Testis (tissue), 2 donors: ENCODE measurements at regions not wholly inside any gene's neighbourhood (a gene's known extent, or its start where the extent isn't known, plus 50 kb on each side); places are given as distances from the start of the nearest gene placed in this dataset.

Experiments used
- POLR2A ChIP-seq: fragments of 450-650 bp; IDR thresholded peaks from one replicate; pipeline ENCODE4 v1.6.1; 2017; ENCODE audit warnings: antibody characterized with exemption, mild to moderate bottlenecking, moderate library complexity
- TF ChIP-seq, protein P1 (sequence below), 3 experiments: fragments of 450-650 bp in 2 of 3; fragments of 200-600 bp in 1 of 3; sonication (generic) in 1 of 3; IDR thresholded peaks; one replicate each; pipeline ENCODE4 v1.5.1; 2016 to 2019; ENCODE audit warnings: antibody characterized with exemption in 3 of 3, mild to moderate bottlenecking in 2 of 3, moderate library complexity in 1 of 3

DNA sequence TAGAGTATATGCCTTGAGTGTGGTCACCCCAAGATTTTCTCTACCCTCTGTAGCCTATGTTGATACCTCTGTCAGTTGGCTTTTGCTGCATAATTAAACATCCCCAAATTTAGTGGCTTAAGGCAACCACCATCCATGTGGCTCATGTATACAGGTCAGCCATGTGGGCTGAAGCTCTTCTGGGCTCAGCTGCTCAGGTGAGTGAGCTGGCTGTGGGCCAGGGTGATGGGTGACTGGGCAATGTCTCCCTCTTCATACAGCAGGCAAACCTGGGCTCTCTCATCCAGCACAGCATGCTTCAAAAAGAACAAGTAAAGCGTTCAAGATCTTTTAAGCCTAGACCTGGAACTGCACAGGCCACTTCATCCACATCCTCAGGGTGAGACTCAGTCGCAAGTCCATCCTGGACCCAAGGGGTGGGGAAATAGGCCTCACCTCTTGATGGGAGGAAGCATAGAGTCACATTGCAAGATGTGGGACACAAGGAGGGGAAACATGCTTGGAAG is 188.2 kb upstream of the TAS2R1 start:
- TF ChIP-seq, protein P1, sequence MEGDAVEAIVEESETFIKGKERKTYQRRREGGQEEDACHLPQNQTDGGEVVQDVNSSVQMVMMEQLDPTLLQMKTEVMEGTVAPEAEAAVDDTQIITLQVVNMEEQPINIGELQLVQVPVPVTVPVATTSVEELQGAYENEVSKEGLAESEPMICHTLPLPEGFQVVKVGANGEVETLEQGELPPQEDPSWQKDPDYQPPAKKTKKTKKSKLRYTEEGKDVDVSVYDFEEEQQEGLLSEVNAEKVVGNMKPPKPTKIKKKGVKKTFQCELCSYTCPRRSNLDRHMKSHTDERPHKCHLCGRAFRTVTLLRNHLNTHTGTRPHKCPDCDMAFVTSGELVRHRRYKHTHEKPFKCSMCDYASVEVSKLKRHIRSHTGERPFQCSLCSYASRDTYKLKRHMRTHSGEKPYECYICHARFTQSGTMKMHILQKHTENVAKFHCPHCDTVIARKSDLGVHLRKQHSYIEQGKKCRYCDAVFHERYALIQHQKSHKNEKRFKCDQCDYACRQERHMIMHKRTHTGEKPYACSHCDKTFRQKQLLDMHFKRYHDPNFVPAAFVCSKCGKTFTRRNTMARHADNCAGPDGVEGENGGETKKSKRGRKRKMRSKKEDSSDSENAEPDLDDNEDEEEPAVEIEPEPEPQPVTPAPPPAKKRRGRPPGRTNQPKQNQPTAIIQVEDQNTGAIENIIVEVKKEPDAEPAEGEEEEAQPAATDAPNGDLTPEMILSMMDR (IDR thresholded peaks at IDR 0.05), result no peak
- no peak for TF ChIP-seq POLR2A
